Activated CD4-positive, alpha-beta T cell treated with anti-CD3 and anti-CD28 coated beads, Interleukin-2, amount 10 ng/mL, durations not matched to agents 24 days and 14 days (primary cell): ENCODE measurements at regions not wholly inside any gene's neighbourhood (a gene's known extent, or its start where the extent isn't known, plus 50 kb on each side); places are given as distances from the start of the nearest gene placed in this dataset.

Source experiments
- DNase-seq: peaks from one replicate; pipeline ENCODE4 v3.0.0; 2022
- H3K27ac Mint-ChIP-seq: one replicate; pipeline ENCODE4 v1.8.0; 2022; ENCODE audit warnings: mild to moderate bottlenecking, mixed read lengths
- H3K27me3 Mint-ChIP-seq: one replicate; pipeline ENCODE4 v1.8.0; 2022; ENCODE audit warnings: mixed read lengths
- H3K36me3 Mint-ChIP-seq: one replicate; pipeline ENCODE4 v1.8.0; 2022; ENCODE audit warnings: low read depth, mild to moderate bottlenecking, mixed read lengths
- H3K4me1 Mint-ChIP-seq: one replicate; pipeline ENCODE4 v1.8.0; 2021; ENCODE audit warnings: mixed read lengths
- H3K4me3 Mint-ChIP-seq: one replicate; pipeline ENCODE4 v1.8.0; 2022; ENCODE audit warnings: mild to moderate bottlenecking, moderate library complexity, mixed read lengths
- H3K9me3 Mint-ChIP-seq: one replicate; pipeline ENCODE4 v1.8.0; 2021; ENCODE audit warnings: mixed read lengths
- intact Hi-C: fragments of 100-400 bp; cut with micrococcal nuclease; formaldehyde crosslinking; loops from one replicate; pipeline ENCODE4 v1.15.1; 2023

DNA sequence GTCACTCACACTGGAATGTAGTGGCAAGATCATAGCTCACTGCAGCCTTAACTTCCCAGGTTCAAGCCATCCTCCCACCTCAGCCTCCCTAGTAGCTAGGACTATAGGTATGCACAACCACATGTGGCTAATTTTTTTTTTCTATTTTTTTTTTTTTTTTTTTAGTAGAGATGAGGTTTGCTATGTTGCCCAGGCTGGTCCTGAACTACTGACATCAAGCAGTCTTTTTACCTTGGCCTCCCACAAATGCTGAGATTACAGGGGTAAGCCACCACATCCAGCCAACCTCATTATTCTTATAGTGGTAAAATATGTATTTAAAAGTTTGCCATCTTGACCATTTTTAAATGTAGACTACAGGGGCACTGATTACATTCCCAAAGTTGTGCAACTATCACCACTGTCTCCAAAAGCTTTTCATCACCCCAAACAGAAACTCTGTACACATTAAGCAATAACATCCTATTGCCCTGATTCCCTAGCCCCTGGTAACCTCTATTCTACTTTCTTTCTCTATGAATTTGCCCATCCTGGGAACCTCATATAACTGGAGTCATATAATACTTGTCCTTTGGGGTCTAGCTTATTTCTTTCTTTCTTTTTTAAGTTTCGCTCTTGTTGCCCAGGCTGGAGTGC, 268.0 kb upstream of the JARID2 start:
- H3K9me3 Mint-ChIP-seq, result peaks cover 8% of the 10 kb centered on the region
- intact Hi-C loops, result no loop called here
- no peak overlapping the region for H3K4me3 Mint-ChIP-seq
- no peaks in the 10 kb centered on the region for H3K27me3 Mint-ChIP-seq
- H3K36me3 Mint-ChIP-seq, result no peaks in the 10 kb centered on the region
- DNase-seq, result no peak
- H3K4me1 Mint-ChIP-seq, result peaks cover 2% of the 10 kb centered on the region
- no peak overlapping the region for H3K27ac Mint-ChIP-seq

GRCh38 chr6:14981960-14982359, 263.9 kb upstream of the JARID2 start:
- H3K9me3 Mint-ChIP-seq, result peaks cover 8% of the 10 kb centered on the region
- H3K4me1 Mint-ChIP-seq, result peaks cover 2% of the 10 kb centered on the region
- peaks cover 12% of the 10 kb centered on the region for H3K27me3 Mint-ChIP-seq
- H3K4me3 Mint-ChIP-seq, result no peak overlapping the region
- intact Hi-C loops, result no loop called here
- H3K27ac Mint-ChIP-seq, result no peak overlapping the region
- H3K36me3 Mint-ChIP-seq, result no peaks in the 10 kb centered on the region
- no peak for DNase-seq

GRCh38 chr6:14983599-14984518, 262.0 kb upstream of the JARID2 start:
- Mint-ChIP-seq H3K9me3 (peaks cover 8% of the 10 kb centered on the region), H3K27me3 (peaks cover 12% of the 10 kb centered on the region), H3K4me3 (no peak overlapping the region), H3K27ac (no peak overlapping the region), H3K36me3 (no peaks in the 10 kb centered on the region), H3K4me1 (peaks cover 2% of the 10 kb centered on the region)
- no peak for DNase-seq
- intact Hi-C loops, result no loop called here

DNA sequence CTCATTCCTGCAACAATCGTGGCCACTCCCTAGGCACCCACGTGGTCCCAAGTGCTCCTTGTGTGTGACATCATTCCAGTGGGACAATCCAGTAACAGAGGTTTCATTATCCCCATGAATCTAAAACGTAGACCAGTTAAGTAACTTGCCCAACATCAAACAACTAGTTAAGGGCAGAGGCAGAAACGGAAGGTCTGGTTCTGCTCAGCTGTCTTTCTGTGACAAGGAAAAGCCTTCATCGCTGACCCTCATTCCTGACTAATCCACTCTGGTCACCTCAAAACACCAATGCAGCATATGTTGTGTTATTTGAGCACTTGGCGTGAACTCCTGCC, 261.4 kb upstream of the JARID2 start:
- Mint-ChIP-seq H3K27ac (no peak overlapping the region), H3K27me3 (peaks cover 12% of the 10 kb centered on the region), H3K9me3 (peaks cover 8% of the 10 kb centered on the region), H3K4me1 (peaks cover 2% of the 10 kb centered on the region), H3K4me3 (no peak overlapping the region), H3K36me3 (no peaks in the 10 kb centered on the region)
- no peak for DNase-seq
- intact Hi-C loops, result no loop called here

DNA sequence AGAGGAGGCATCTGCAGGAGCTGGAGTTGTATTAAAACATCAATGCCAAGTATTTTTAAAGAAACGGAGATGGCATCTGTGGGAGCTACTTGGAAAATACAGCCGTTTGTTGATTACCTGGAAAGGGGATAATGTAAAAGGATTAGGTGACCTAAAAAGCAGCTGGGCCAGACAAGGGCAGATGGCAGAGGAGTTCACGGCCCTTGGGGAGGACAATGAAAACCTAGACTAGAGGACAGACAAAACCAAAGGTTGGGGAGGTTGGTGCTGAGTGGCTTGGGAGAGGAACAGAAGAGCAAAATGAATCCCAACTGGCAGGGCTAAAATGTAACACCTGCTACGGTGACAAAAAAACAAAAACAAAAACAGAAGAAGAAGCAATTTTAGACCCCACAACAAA, 260.5 kb upstream of the JARID2 start:
- Mint-ChIP-seq H3K4me1 (peaks cover 2% of the 10 kb centered on the region), H3K27ac (no peak overlapping the region), H3K4me3 (no peak overlapping the region), H3K9me3 (peaks cover 4% of the 10 kb centered on the region), H3K36me3 (no peaks in the 10 kb centered on the region), H3K27me3 (peaks cover 12% of the 10 kb centered on the region)
- DNase-seq, result no peak
- intact Hi-C loops, result no loop called here

DNA sequence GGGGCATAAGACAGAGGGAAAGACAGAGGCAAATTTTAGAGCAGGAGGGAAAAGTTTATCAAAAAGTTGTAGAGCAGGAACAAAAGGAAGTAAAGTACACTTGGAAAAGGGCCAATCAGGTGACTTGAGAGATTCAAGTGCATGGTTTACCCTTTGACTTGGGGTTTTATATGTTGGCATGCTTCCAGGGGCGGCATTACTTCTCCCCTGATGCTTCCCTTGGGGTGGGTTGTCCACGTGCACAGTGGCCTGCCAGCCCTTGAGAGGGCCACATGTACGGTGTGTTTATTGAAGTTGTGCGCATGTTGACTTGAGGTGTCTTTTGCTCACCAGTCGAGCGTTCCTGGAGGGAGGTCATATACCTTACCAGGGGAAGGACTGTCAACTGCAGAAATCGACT, 259.5 kb upstream of the JARID2 start:
- peaks cover 12% of the 10 kb centered on the region for H3K27me3 Mint-ChIP-seq
- no peak overlapping the region for H3K4me3 Mint-ChIP-seq
- H3K4me1 Mint-ChIP-seq, result peaks cover 2% of the 10 kb centered on the region
- DNase-seq, result no peak
- peaks cover 4% of the 10 kb centered on the region for H3K9me3 Mint-ChIP-seq
- intact Hi-C loops, result no loop called here
- no peak overlapping the region for H3K27ac Mint-ChIP-seq
- no peaks in the 10 kb centered on the region for H3K36me3 Mint-ChIP-seq

- Mint-ChIP-seq H3K4me3 (no peak overlapping the region), H3K27me3 (peaks cover 12% of the 10 kb centered on the region), H3K27ac (no peak overlapping the region), H3K4me1 (no peaks in the 10 kb centered on the region), H3K9me3 (no peaks in the 10 kb centered on the region), H3K36me3 (no peaks in the 10 kb centered on the region)
- no peak for DNase-seq
- intact Hi-C loops, result no loop called here
Observed at GRCh38 chr6:14987490-14987889, 258.4 kb upstream of the JARID2 start.

- no peak for DNase-seq
- Mint-ChIP-seq H3K4me3 (no peak overlapping the region), H3K36me3 (no peaks in the 10 kb centered on the region), H3K9me3 (no peaks in the 10 kb centered on the region), H3K27me3 (peaks cover 1% of the 10 kb centered on the region), H3K4me1 (no peaks in the 10 kb centered on the region), H3K27ac (no peak overlapping the region)
- intact Hi-C loops, result no loop called here
Observed at GRCh38 chr6:14992382-14992781, 253.5 kb upstream of the JARID2 start.

GRCh38 chr6:14995208-14995607, 250.7 kb upstream of the JARID2 start:
- Mint-ChIP-seq H3K4me3 (no peak overlapping the region), H3K36me3 (no peaks in the 10 kb centered on the region), H3K27ac (no peak overlapping the region), H3K27me3 (peaks cover 1% of the 10 kb centered on the region), H3K9me3 (no peaks in the 10 kb centered on the region), H3K4me1 (no peaks in the 10 kb centered on the region)
- intact Hi-C loops, result no loop called here
- no peak for DNase-seq

GRCh38 chr6:14995966-14996602, 249.8 kb upstream of the JARID2 start:
- DNase-seq, result no peak
- peaks cover 1% of the 10 kb centered on the region for H3K27me3 Mint-ChIP-seq
- no peaks in the 10 kb centered on the region for H3K9me3 Mint-ChIP-seq
- H3K27ac Mint-ChIP-seq, result no peak overlapping the region
- no peak overlapping the region for H3K4me3 Mint-ChIP-seq
- H3K36me3 Mint-ChIP-seq, result no peaks in the 10 kb centered on the region
- no peaks in the 10 kb centered on the region for H3K4me1 Mint-ChIP-seq
- intact Hi-C loops, result no loop called here

DNA sequence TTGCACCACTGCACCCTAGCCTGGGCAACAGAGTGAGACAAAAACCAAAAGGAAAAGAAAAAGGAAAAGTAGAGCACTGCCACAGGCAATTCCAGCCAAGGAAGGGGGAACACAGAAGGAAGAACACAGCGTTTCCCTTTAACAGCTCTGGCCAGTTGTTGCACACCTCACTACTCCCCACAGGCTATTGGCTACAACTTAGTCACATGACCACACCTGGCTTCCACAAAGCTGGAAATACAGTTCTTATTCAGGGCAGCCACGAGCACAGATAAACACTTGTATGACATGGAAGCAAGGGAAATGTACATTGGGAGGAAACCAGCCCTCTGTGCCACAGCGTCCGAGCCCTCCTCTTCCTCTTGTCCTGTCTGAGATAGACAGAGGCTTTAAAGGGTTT, 249.0 kb upstream of the JARID2 start:
- Mint-ChIP-seq H3K27me3 (peaks cover 1% of the 10 kb centered on the region), H3K36me3 (no peaks in the 10 kb centered on the region), H3K4me3 (no peak overlapping the region), H3K4me1 (no peaks in the 10 kb centered on the region), H3K27ac (no peak overlapping the region), H3K9me3 (no peaks in the 10 kb centered on the region)
- no peak for DNase-seq
- intact Hi-C loops, result no loop called here

GRCh38 chr6:14997507-14997906, 248.4 kb upstream of the JARID2 start:
- Mint-ChIP-seq H3K4me1 (no peaks in the 10 kb centered on the region), H3K4me3 (no peak overlapping the region), H3K27me3 (peaks cover 1% of the 10 kb centered on the region), H3K9me3 (no peaks in the 10 kb centered on the region), H3K27ac (no peak overlapping the region), H3K36me3 (no peaks in the 10 kb centered on the region)
- DNase-seq, result no peak
- intact Hi-C loops, result no loop called here

- Mint-ChIP-seq H3K4me3 (no peak overlapping the region), H3K4me1 (no peaks in the 10 kb centered on the region), H3K27me3 (peaks cover 1% of the 10 kb centered on the region), H3K9me3 (no peaks in the 10 kb centered on the region), H3K36me3 (no peaks in the 10 kb centered on the region), H3K27ac (no peak overlapping the region)
- DNase-seq, result no peak
- intact Hi-C loops, result no loop called here
Observed at GRCh38 chr6:14999106-14999505, 246.8 kb upstream of the JARID2 start.

- Mint-ChIP-seq H3K4me3 (no peak overlapping the region), H3K9me3 (peaks cover 3% of the 10 kb centered on the region), H3K4me1 (no peaks in the 10 kb centered on the region), H3K36me3 (no peaks in the 10 kb centered on the region), H3K27me3 (peaks cover 1% of the 10 kb centered on the region), H3K27ac (no peak overlapping the region)
- DNase-seq, result no peak
- intact Hi-C loops, result no loop called here
Observed at GRCh38 chr6:15001326-15001910, 244.5 kb upstream of the JARID2 start.
